SK-N-SH treated with all-trans-retinoic acid at 6 μM for 48 hours (cell line): ENCODE measurements at regions not wholly inside any gene's neighbourhood (a gene's known extent, or its start where the extent isn't known, plus 50 kb on each side); places are given as distances from the start of the nearest gene placed in this dataset.

Source experiments
- ATAC-seq: fragments of 200-7000 bp; cut with Tn5 transposase; 3 replicates; pipeline ENCODE4 v1.9.1; 2020; ENCODE audit warnings: mild to moderate bottlenecking, moderate library complexity
- ARNTL ChIP-seq: fragments of 450-650 bp; formaldehyde crosslinking; IDR thresholded peaks from 2 replicates; pipeline ENCODE4 v1.5.0; 2020; ENCODE audit warnings: low read depth, mild to moderate bottlenecking, moderate library complexity, borderline replicate concordance
- BACH2 ChIP-seq: fragments of 250-450 bp; sonication (Bioruptor Pico); IDR thresholded peaks from 2 replicates; pipeline ENCODE4 v1.9.0; 2021; ENCODE audit warnings: mild to moderate bottlenecking, borderline replicate concordance
- CREB5 ChIP-seq: fragments of 250-450 bp; sonication (Bioruptor Pico); IDR thresholded peaks from 2 replicates; pipeline ENCODE4 v1.5.1; 2020; ENCODE audit warnings: low read depth, mild to moderate bottlenecking, moderate library complexity
- CSDC2 ChIP-seq: fragments of 250-450 bp; sonication (Bioruptor Pico); IDR thresholded peaks from 2 replicates; pipeline ENCODE4 v1.5.0; 2020; ENCODE audit warnings: mild to moderate bottlenecking, moderate library complexity
- CSRNP3 ChIP-seq: fragments of 250-450 bp; sonication (Bioruptor Pico); IDR thresholded peaks from 2 replicates; pipeline ENCODE4 v1.5.1; 2021; ENCODE audit warnings: mild to moderate bottlenecking, moderate library complexity
- ESRRG ChIP-seq: fragments of 250-450 bp; sonication (Bioruptor Pico); IDR thresholded peaks from 2 replicates; pipeline ENCODE4 v1.6.1; 2021; ENCODE audit warnings: mild to moderate bottlenecking
- GLIS3 ChIP-seq: fragments of 250-450 bp; sonication (Bioruptor Pico); IDR thresholded peaks from 2 replicates; pipeline ENCODE4 v1.5.0; 2020; ENCODE audit warnings: mild to moderate bottlenecking, moderate library complexity
- ISL1 ChIP-seq: fragments of 250-450 bp; sonication (Bioruptor Pico); IDR thresholded peaks from 2 replicates; pipeline ENCODE4 v2.1.2; 2022; ENCODE audit warnings: mild to moderate bottlenecking, moderate library complexity
- OSR1 ChIP-seq: fragments of 250-450 bp; sonication (Bioruptor Pico); IDR thresholded peaks from 2 replicates; pipeline ENCODE4 v1.8.0; 2022; ENCODE audit warnings: moderate library complexity, mild to moderate bottlenecking, inconsistent platforms
- PPARA ChIP-seq: fragments of 250-450 bp; sonication (Bioruptor Pico); IDR thresholded peaks from 2 replicates; pipeline ENCODE4 v1.5.0; 2020; ENCODE audit warnings: mild to moderate bottlenecking, borderline replicate concordance
- RARB ChIP-seq: fragments of 250-450 bp; sonication (Bioruptor Pico); IDR thresholded peaks from 2 replicates; pipeline ENCODE4 v1.8.0; 2021; ENCODE audit warnings: mild to moderate bottlenecking, moderate library complexity
- SNAI2 ChIP-seq: fragments of 250-450 bp; sonication (Bioruptor Pico); IDR thresholded peaks from 2 replicates; pipeline ENCODE4 v1.5.0; 2020; ENCODE audit warnings: mild to moderate bottlenecking, moderate library complexity
- TCF4 ChIP-seq: fragments of 250-450 bp; sonication (Bioruptor Pico); IDR thresholded peaks from 2 replicates; pipeline ENCODE4 v1.8.0; 2021; ENCODE audit warnings: mild to moderate bottlenecking, moderate library complexity, borderline replicate concordance
- TOX ChIP-seq: fragments of 250-450 bp; sonication (Bioruptor Pico); IDR thresholded peaks from 2 replicates; pipeline ENCODE4 v1.8.0; 2021; ENCODE audit warnings: mild to moderate bottlenecking, moderate library complexity, borderline replicate concordance
- TSHZ2 ChIP-seq: fragments of 250-450 bp; sonication (Bioruptor Pico); IDR thresholded peaks from 2 replicates; pipeline ENCODE4 v1.5.0; 2020; ENCODE audit warnings: mild to moderate bottlenecking, moderate library complexity
- ZFP3 ChIP-seq: fragments of 250-450 bp; sonication (Bioruptor Pico); IDR thresholded peaks from 2 replicates; pipeline ENCODE4 v1.5.0; 2020; ENCODE audit warnings: mild to moderate bottlenecking, moderate library complexity
- ZFP30 ChIP-seq: fragments of 450-650 bp; formaldehyde crosslinking; IDR thresholded peaks from 2 replicates; pipeline ENCODE4 v1.5.0; 2022; ENCODE audit warnings: mild to moderate bottlenecking, moderate library complexity
- ZNF565 ChIP-seq: fragments of 450-650 bp; formaldehyde crosslinking; conservative IDR thresholded peaks from 2 replicates; pipeline ENCODE4 v1.5.0; 2020; ENCODE audit warnings: low read depth, mild to moderate bottlenecking, moderate library complexity
- ZNF70 ChIP-seq: fragments of 450-650 bp; formaldehyde crosslinking; IDR thresholded peaks from 2 replicates; pipeline ENCODE4 v1.5.0; 2020; ENCODE audit warnings: mild to moderate bottlenecking, moderate library complexity
- ZNF8 ChIP-seq: fragments of 450-650 bp; formaldehyde crosslinking; IDR thresholded peaks from 2 replicates; pipeline ENCODE4 v1.5.0; 2020; ENCODE audit warnings: mild to moderate bottlenecking, moderate library complexity
- TF ChIP-seq, protein P1 (sequence below): fragments of 250-450 bp; sonication (Bioruptor Pico); IDR thresholded peaks from 2 replicates; pipeline ENCODE4 v1.8.0; 2021; ENCODE audit warnings: low read depth, mild to moderate bottlenecking, moderate library complexity, borderline replicate concordance
- TF ChIP-seq, protein P2 (sequence below): fragments of 250-450 bp; sonication (Bioruptor Pico); IDR thresholded peaks from 2 replicates; pipeline ENCODE4 v1.8.0; 2020; ENCODE audit warnings: mild to moderate bottlenecking, moderate library complexity, borderline replicate concordance

GRCh38 chr12:73274976-73275375 lies 1002.8 kb downstream of the TRHDE start:
- ATAC-seq, result no peak
- TF ChIP-seq SNAI2 (no peak), TCF4 (CRISPR knock-in tag) (no peak), PPARA (CRISPR knock-in tag) (no peak), BACH2 (CRISPR knock-in tag) (no peak), ZNF565 (CRISPR knock-in tag) (no peak), ARNTL (CRISPR knock-in tag) (no peak), ZNF70 (CRISPR knock-in tag) (no peak), TSHZ2 (CRISPR knock-in tag) (no peak), ESRRG (CRISPR knock-in tag) (no peak), ISL1 (CRISPR knock-in tag) (no peak), TOX (CRISPR knock-in tag) (no peak), CREB5 (CRISPR knock-in tag) (no peak)

GRCh38 chr12:73277971-73278370 lies 1005.8 kb downstream of the TRHDE start:
- TF ChIP-seq CSRNP3, result no peak
- no peak for TF ChIP-seq ZFP3 (CRISPR knock-in tag)
- no peak for TF ChIP-seq ARNTL (CRISPR knock-in tag)
- no peak for TF ChIP-seq RARB (CRISPR knock-in tag)
- TF ChIP-seq ZNF8 (CRISPR knock-in tag), result no peak
- no peak for TF ChIP-seq BACH2 (CRISPR knock-in tag)
- no peak for TF ChIP-seq ESRRG (CRISPR knock-in tag)
- TF ChIP-seq OSR1 (CRISPR knock-in tag), result no peak
- no peak for TF ChIP-seq ISL1 (CRISPR knock-in tag)
- no peak for TF ChIP-seq TSHZ2 (CRISPR knock-in tag)
- TF ChIP-seq TOX (CRISPR knock-in tag), result no peak
- TF ChIP-seq, protein P1, sequence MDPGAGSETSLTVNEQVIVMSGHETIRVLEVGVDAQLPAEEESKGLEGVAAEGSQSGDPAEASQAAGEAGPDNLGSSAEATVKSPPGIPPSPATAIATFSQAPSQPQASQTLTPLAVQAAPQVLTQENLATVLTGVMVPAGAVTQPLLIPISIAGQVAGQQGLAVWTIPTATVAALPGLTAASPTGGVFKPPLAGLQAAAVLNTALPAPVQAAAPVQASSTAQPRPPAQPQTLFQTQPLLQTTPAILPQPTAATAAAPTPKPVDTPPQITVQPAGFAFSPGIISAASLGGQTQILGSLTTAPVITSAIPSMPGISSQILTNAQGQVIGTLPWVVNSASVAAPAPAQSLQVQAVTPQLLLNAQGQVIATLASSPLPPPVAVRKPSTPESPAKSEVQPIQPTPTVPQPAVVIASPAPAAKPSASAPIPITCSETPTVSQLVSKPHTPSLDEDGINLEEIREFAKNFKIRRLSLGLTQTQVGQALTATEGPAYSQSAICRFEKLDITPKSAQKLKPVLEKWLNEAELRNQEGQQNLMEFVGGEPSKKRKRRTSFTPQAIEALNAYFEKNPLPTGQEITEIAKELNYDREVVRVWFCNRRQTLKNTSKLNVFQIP (CRISPR knock-in tag), result no peak
- no peak for TF ChIP-seq CSDC2 (CRISPR knock-in tag)
- TF ChIP-seq, protein P2, sequence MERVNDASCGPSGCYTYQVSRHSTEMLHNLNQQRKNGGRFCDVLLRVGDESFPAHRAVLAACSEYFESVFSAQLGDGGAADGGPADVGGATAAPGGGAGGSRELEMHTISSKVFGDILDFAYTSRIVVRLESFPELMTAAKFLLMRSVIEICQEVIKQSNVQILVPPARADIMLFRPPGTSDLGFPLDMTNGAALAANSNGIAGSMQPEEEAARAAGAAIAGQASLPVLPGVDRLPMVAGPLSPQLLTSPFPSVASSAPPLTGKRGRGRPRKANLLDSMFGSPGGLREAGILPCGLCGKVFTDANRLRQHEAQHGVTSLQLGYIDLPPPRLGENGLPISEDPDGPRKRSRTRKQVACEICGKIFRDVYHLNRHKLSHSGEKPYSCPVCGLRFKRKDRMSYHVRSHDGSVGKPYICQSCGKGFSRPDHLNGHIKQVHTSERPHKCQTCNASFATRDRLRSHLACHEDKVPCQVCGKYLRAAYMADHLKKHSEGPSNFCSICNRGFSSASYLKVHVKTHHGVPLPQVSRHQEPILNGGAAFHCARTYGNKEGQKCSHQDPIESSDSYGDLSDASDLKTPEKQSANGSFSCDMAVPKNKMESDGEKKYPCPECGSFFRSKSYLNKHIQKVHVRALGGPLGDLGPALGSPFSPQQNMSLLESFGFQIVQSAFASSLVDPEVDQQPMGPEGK (CRISPR knock-in tag), result no peak
- TF ChIP-seq TCF4 (CRISPR knock-in tag), result no peak
- TF ChIP-seq ZFP30, result no peak
- TF ChIP-seq GLIS3 (CRISPR knock-in tag), result no peak
- TF ChIP-seq SNAI2, result no peak
- no peak for ATAC-seq
